ENCODE measurements at regions not wholly inside any gene's neighbourhood (a gene's known extent, or its start where the extent isn't known, plus 50 kb on each side); places are given as distances from the start of the nearest gene placed in this dataset.
"Not testable (repeated sequence)": the region's sequence is repeated elsewhere in the genome, so short reads cannot be mapped to it uniquely, and the experiment has no call there.

DNA sequence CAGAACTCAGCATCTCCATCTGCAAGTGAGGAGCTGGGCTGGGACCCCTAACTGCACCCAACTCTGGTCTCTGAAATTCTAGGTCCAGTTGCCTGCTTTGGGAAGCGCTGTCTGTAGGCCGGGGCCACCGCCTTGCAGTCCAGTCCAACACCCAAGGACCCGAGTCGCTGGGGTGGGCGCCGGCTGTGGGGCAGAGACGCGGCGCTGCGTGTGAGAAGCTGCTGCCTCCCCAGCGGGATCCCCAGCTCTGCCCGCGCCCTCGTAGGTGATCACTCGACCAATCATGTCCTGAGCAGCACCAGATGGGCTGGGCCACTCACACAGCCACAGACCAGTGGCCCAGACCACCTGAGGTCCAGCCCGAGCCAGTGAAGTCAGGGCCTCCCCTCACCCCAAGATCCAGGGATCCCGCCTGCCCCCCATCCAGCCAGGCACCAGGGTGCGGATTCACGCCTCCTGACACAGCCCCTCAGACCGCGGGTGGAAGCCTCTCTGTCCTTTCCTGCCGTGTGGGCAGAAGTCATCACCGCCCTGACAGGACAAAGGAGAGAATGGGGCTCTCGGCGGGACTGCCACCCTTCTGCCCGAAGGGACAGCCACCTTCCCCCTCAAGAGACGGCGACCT, 67.4 kb upstream of the ADGRA1 start:
- no peak for DNase-seq (ENCODE audit: low read depth)

- no peak for DNase-seq (ENCODE audit: low read depth)
These were observed 68.1 kb upstream of the ADGRA1 start for GRCh38 chr10:133019651-133020050.

- DNase-seq (ENCODE audit: low read depth) = no peak
These were observed 68.5 kb upstream of the ADGRA1 start for GRCh38 chr10:133019191-133019590.

DNA sequence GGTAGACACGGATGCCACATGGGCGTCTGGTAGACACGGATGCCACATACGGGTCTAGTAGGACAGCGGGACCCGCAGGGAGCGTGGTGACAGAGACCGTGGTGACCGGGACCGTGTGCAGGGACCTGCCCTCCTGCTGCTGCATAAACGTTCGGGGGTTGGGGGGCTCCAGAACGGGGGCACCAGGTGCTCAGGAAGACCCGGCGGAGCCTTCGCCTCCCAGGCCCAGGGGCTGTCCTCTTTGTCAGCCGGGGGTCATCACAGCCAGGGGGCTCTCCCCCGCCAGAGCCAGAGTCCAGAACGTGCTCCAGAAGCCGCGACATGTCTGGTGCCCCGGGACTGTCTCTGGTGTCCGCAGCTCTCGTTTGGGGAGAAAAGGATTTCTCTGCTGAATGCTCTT, 69.2 kb upstream of the ADGRA1 start:
- no peak for DNase-seq (ENCODE audit: low read depth)

- DNase-seq (ENCODE audit: low read depth) = no peak
These were observed 70.5 kb upstream of the ADGRA1 start for GRCh38 chr10:133017203-133017601.

DNA sequence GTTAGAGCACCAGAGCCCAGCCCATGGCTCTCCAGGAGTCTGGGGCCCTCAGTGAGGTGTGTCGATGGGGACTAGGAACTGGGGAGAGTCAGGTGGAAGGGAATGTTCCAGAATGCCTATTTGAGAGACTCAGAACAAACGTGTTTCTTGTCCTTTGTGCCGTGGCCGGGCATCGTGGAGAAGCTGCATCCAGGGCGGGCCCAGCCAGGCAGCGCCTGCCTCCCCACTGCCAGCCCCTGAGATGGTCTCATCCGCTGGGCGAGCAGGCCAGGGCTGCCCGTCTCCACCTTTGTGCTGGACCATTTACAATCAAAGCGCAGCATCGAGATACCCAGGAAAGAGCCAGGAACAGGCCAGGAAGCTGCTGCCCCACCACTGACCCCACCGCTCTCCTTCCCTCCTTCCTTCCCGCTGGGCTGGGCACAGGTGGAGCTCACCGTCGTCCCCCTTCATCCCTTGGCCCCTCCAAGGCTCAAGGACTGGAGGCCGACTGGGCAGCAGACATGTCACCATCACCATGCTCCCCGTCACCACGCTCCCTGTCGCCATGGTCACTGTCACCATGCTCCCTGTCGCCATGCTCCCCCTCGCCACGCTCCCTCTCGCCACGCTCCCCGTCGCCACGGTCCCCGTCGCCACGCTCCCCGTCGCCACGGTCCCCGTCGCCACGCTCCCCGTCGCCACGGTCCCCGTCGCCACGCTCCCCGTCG, 71.1 kb upstream of the ADGRA1 start:
- no peak for DNase-seq (ENCODE audit: low read depth)

- no peak for DNase-seq (ENCODE audit: low read depth)
These were observed 71.8 kb upstream of the ADGRA1 start for GRCh38 chr10:133015816-133016462.

DNA sequence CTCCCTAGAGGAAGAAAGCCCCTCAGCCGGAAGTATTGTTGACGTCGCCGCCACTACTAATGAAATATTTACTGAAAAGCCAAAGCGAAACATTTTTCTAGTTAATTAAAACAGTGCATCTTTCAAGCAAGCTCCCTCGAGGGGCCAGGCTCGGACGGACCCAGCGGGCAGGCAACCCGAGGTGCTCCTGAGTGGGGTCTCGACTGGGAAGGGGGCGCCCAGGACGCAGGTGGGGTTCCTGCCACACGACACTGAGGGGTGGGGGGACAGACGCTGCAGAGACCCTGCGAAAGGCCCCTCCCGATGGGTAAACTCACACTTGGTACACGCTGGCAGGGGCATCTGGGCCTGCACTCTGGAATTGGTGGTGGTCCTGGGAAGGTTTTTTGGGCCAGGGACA, 72.4 kb upstream of the ADGRA1 start:
- no peak for DNase-seq (ENCODE audit: low read depth)

DNA sequence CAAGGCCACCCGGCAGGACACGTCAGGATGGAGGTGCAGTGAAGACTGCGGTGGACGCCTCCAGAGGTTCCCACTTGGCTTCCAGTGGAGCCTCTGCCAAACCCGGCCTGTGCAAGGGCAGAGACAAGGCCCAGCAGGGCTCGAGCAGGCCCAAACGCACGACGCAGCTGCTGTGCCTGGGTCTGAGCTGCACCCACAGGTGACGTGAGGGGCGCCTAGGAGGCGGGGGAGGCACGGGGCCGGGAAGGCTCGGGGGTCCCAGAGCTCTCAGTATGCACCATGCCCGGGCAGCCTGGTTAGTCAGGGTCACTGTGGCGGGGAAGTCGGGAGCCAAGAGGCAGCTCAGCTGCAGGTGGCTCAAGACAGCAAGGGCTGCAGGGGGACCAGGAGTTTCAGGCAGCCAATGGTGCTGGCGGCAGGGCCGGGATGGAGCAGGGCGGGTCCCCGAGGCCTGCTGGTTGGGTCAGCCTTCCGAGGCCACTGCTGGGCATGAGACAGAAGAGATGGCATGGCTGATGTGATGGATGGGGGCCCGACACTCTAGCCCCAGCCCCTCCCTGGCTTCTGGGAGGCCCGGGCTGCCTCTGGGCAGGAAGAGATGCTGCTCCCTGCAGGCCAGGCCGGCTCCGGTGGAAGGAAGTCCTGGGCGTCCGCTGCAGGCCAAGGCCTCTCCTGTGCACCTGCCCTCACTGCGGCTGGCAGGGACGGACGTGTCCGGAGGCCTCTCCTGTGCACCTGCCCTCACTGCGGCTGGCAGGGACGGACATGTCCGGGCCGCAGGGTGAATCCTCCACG, 72.2 kb upstream of the CFAP46 start:
- no peak for DNase-seq (ENCODE audit: low read depth)

DNA sequence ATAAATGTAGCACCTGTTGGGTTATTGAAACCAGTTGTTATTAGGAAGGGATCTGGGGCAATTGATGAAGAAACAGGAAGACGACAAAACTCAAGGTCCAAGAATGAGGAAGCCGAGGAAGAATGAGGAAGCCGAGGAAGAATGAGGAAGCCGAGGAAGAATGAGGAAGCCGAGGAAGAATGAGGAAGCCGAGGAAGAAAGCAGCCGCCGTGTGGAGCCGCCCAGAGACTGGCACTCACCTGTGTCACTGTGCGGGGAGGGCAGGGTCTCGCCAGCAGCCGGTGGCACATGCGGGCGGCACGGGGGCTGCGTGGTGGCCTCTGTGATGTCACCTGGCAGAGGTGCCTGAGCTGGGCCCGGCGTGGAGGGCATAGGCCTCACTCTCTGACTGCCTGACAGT, 71.1 kb upstream of the CFAP46 start:
- DNase-seq (ENCODE audit: low read depth) = no peak

DNA sequence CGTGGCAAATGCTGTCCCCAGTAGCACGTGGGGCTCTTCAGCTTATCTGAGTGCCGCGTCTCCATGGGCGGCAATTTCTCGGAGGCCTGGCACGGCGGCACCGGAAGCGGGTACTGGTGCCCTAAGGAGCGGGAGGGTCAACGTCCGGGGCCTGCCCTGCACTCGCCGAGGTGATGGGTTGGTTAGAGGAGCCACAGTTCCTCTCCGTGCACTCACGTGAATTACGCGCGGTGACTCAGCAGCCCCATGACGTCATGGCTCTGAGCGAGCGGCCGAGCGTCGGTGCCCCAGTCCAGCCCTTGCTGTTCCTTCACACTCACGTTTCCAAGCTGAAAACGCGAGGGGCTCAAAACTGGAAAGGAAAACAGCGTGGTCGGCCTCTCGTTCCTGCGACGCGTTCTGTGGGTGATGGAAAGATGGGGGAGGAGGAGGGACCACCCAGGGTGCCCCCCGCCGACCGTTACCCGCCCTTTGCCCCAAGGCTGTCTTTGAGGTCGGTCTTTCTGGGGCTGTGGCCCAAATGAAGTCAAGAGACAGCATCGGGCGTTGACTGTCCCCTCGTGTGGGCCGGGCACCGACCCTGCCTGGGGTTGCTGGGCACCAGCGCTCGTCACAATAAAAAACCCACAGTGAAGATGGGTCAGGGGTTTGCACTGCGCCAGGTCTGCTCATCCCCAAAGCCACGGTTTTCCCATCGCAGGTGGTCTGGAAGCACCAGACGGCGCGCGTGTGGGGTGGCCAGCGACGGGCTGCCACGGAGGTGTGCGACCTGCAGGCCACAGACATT, 70.4 kb upstream of the CFAP46 start:
- no peak for DNase-seq (ENCODE audit: low read depth)

GRCh38 chr10:133011882-133012281, 69.5 kb upstream of the CFAP46 start:
- no peak for DNase-seq (ENCODE audit: low read depth)

DNA sequence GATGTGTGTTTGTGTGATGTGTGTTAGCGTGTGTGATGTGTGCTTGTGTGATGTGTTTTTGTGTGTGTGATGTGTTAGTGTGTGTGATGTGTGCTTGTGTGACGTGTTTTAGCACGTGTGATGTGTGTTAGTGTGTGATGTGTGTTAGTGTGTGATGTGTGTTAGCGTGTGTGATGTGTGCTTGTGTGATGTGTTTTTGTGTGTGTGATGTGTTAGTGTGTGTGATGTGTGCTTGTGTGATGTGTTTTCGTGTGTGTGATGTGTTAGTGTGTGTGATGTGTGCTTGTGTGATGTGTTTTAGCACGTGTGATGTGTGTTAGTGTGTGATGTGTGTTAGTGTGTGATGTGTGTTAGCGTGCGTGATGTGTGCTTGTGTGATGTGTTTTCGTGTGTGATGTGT, 69.0 kb upstream of the CFAP46 start:
- DNase-seq (ENCODE audit: low read depth) = not testable (repeated sequence)

- DNase-seq (ENCODE audit: low read depth) = not testable (repeated sequence)
These were observed 68.4 kb upstream of the CFAP46 start for GRCh38 chr10:133010843-133011179.

DNA sequence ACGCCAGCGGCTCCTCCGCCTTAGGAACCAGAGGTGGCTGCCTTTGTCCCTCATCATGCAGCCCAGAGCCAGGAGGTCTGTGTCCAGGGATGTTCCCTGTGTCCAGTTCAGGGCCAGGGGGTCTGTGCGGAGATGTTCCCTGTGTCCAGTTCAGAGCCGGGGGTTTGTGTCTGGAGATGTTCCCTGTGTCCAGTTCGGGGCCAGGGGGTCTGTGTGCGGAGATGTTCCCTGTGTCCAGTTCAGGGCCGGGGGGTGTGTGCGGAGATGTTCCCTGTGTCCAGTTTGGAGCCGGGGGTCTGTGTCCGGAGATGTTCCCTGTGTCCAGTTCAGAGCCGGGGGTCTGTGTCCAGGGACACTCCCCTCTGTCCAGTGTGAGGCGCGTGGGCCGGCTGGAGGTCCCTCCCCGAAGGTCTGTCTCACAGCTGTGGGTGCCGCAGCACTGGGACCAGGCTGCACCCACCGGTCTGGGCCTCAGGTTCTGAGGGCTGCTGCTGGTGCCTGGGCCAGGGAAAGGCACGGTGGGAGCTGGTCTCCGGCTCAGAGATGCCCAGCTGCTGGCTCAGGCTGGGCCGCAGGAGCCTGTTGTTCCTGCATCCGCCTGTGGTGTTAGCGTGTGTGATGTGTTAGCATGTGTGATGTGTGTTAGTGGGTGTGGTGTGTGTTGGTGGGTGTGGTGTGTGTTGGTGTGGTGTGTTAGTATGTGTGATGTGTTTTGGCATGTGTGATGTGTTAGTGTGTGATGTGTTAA, 67.9 kb upstream of the CFAP46 start:
- no peak for DNase-seq (ENCODE audit: low read depth)

- DNase-seq (ENCODE audit: low read depth) = no peak
These were observed 67.0 kb upstream of the CFAP46 start for GRCh38 chr10:133009218-133009950.

- no peak for DNase-seq (ENCODE audit: low read depth)
These were observed 66.4 kb upstream of the CFAP46 start for GRCh38 chr10:133008736-133009135.

DNA sequence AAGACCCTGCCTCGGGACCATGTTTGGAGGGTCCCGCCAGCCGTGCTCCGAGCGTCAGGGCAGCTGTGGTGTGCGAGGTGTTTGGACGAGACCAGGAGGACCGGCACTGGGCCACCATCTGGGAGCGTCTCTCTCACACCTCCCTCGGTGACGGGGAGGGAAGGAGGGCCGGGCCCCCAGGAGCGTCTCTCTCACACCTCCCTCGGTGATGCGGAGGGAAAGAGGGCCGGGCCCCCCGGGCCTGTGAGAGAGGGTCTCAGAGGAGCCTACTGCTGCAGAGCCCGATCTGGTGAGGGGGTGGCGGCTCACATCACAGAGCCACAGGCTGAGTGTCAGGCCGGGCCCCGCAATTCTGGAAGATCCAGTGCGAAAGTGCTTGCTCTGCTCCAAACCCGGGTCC, 65.8 kb upstream of the CFAP46 start:
- DNase-seq (ENCODE audit: low read depth) = no peak

DNA sequence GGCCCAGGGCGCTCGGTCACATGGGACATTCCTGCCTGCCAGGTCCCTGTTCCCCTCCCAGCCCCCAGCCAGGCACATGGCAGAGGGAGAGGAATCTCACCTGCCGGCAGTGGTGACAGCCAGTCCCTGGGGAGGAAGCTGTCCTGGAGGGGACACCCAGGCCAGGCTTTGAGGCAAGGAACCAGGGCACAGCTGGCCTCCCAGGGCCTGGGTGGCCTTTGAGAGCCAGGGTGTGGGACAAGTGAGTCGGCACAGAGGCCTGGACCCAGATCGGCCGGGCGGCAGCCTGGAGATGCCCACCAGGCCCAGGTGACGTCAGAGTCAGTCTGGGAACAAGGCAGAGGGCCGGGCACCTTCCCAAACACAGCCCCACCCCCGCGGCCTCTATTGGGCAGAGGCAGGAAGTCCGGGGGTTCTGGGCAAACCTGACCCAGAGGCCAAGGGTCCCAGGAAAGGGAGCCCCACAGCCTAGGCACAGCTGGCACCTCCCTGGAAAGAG, 65.0 kb upstream of the CFAP46 start:
- DNase-seq (ENCODE audit: low read depth) = no peak

- DNase-seq (ENCODE audit: low read depth) = no peak
These were observed 64.4 kb upstream of the CFAP46 start for GRCh38 chr10:133006806-133007205.

Measured in iris pigment epithelial cell (primary cell).